HepG2 (cell line): ENCODE measurements at regions not wholly inside any gene's neighbourhood (a gene's known extent, or its start where the extent isn't known, plus 50 kb on each side); places are given as distances from the start of the nearest gene placed in this dataset.

ENCODE experiments used
- ATAC-seq: fragments of 200-7000 bp; cut with Tn5 transposase; 3 replicates; pipeline ENCODE4 v1.9.1; 2020; ENCODE audit warnings: mild to moderate bottlenecking, moderate library complexity
- BruUV-seq: library from RNA; stranded (reverse); fragments of 400-500 nt; replicated peaks from 2 replicates; lab custom pipeline; 2021; lab: Mats Ljungman, UMichigan
- CTCF ChIA-PET: fragments of 300-600 bp; formaldehyde crosslinking; extraction: SDS; loops from one replicate; lab custom pipeline; 2021; ENCODE audit warnings: low total read pairs, inconsistent platforms, low intra/inter-chr PET ratio; lab: Yijun Ruan, JAX
- POLR2A ChIA-PET: fragments of 350-600 bp; sonication (Branson Sonifier 250); formaldehyde crosslinking; loops from one replicate; lab custom pipeline; 2020; ENCODE audit warnings: antibody characterized with exemption, inconsistent platforms; lab: Yijun Ruan, JAX
- DNase-seq: peaks from one replicate; pipeline ENCODE4 v3.0.0-alpha.2; 2015; ENCODE audit warnings: low spot score
- FAIRE-seq: peaks from 3 replicates; lab custom pipeline; 2011; peaks lifted over from hg19 to GRCh38; lab: Jason Lieb, UNC
- H2AFZ ChIP-seq: one replicate; pipeline ENCODE4 v1.6.1; 2011; ENCODE audit warnings: low read length, inconsistent platforms
- H3K27ac ChIP-seq: fragments of 300-600 bp; 3 replicates; pipeline ENCODE4 v1.8.0; 2011; ENCODE audit warnings: mixed run types, mild to moderate bottlenecking, mixed read lengths, low read length, inconsistent platforms; ENCODE audit not compliant: insufficient read depth; ENCODE audit errors: extremely low read length
- H3K27me3 ChIP-seq, 2 experiments: fragments of 200-600 bp in 1 of 2; 2 replicates in 1 of 2; 3 replicates in 1 of 2; pipeline versions ENCODE4 v1.6.0 to v1.8.0; 2011; ENCODE audit warnings: low read length in 2 of 2, mild to moderate bottlenecking in 2 of 2, moderate library complexity in 2 of 2, inconsistent platforms in 1 of 2; ENCODE audit not compliant: insufficient read depth in 2 of 2, control insufficient read depth in 1 of 2
- H3K36me3 ChIP-seq, 2 experiments: fragments of 200-600 bp in 1 of 2; replicated peaks in 1 of 2; 2 replicates in 1 of 2; 3 replicates in 1 of 2; pipeline versions ENCODE4 v1.5.1 to v1.8.0; 2011; ENCODE audit warnings: low read length in 2 of 2, inconsistent platforms in 1 of 2; ENCODE audit not compliant: insufficient read depth in 2 of 2, control insufficient read depth in 1 of 2
- H3K4me1 ChIP-seq: 2 replicates; pipeline ENCODE4 v1.5.1; 2012; ENCODE audit warnings: low read length, inconsistent platforms; ENCODE audit not compliant: insufficient read depth
- H3K4me2 ChIP-seq: 2 replicates; pipeline ENCODE4 v1.6.0; 2011; ENCODE audit warnings: low read depth, low read length, inconsistent platforms
- H3K4me3 ChIP-seq, 3 experiments: fragments of 200-600 bp in 1 of 3; sonication (generic), shearing (Covaris generic) in 1 of 3; replicated peaks in 1 of 3; 2 replicates each; pipeline ENCODE4 v1.5.1; 2011 to 2016; ENCODE audit warnings: low read length in 3 of 3, inconsistent platforms in 2 of 3, low read depth in 2 of 3, mild to moderate bottlenecking in 2 of 3, control low read depth in 1 of 3, mixed read lengths in 1 of 3; ENCODE audit not compliant: insufficient read depth in 1 of 3
- H3K79me2 ChIP-seq: one replicate; pipeline ENCODE4 v1.6.1; 2011; ENCODE audit warnings: low read length, inconsistent platforms; ENCODE audit not compliant: insufficient read depth
- H3K9ac ChIP-seq: 2 replicates; pipeline ENCODE4 v1.6.0; 2011; ENCODE audit warnings: mild to moderate bottlenecking, low read depth, low read length, inconsistent platforms; ENCODE audit not compliant: insufficient read depth
- H3K9me3 ChIP-seq: 2 replicates; pipeline ENCODE4 v1.5.1; 2012; ENCODE audit warnings: mild to moderate bottlenecking, low read length
- H4K20me1 ChIP-seq: 2 replicates; pipeline ENCODE4 v1.6.0; 2011; ENCODE audit warnings: inconsistent platforms, mild to moderate bottlenecking, low read length, moderate library complexity; ENCODE audit not compliant: insufficient read depth
- AFF4 ChIP-seq: sonication (generic); formaldehyde crosslinking; IDR thresholded peaks from 2 replicates; pipeline ENCODE4 v1.4.0; 2020; ENCODE audit warnings: missing genetic modification reagents
- BORCS8-MEF2B ChIP-seq: sonication (generic); formaldehyde crosslinking; IDR thresholded peaks from 2 replicates; pipeline ENCODE4 v1.8.0; 2022; ENCODE audit warnings: mild to moderate bottlenecking, missing genetic modification reagents
- DMAP1 ChIP-seq: IDR thresholded peaks from 2 replicates; pipeline ENCODE4 v1.6.1; 2016
- PHB2 ChIP-seq: fragments of 450-650 bp; IDR thresholded peaks from 2 replicates; pipeline ENCODE4 v1.6.1; 2018; ENCODE audit not compliant: partially characterized antibody
- REL ChIP-seq: sonication (generic); formaldehyde crosslinking; conservative IDR thresholded peaks from 2 replicates; pipeline ENCODE4 v1.8.0; 2022; ENCODE audit warnings: mild to moderate bottlenecking, missing genetic modification reagents, moderate library complexity
- SAP130 ChIP-seq: IDR thresholded peaks from 2 replicates; pipeline ENCODE4 v1.6.1; 2016; ENCODE audit warnings: low read depth
- YY1 ChIP-seq: IDR thresholded peaks from 2 replicates; pipeline ENCODE4 v1.6.1; 2011; ENCODE audit warnings: low read length, low read depth, moderate library complexity, mild to moderate bottlenecking; ENCODE audit not compliant: insufficient read depth, insufficient replicate concordance
- ZNF225 ChIP-seq: sonication (generic); formaldehyde crosslinking; IDR thresholded peaks from 2 replicates; pipeline ENCODE4 v1.4.0; 2020; ENCODE audit warnings: mild to moderate bottlenecking, missing genetic modification reagents
- ZNF605 ChIP-seq: sonication (generic); formaldehyde crosslinking; IDR thresholded peaks from 2 replicates; pipeline ENCODE4 v1.8.0; 2022; ENCODE audit warnings: mild to moderate bottlenecking, missing genetic modification reagents
- ZSCAN20 ChIP-seq: sonication (generic); formaldehyde crosslinking; IDR thresholded peaks from 2 replicates; pipeline ENCODE4 v1.4.0; 2020; ENCODE audit warnings: missing genetic modification reagents, mild to moderate bottlenecking, borderline replicate concordance
- WGBS: methylation state at CpG from one replicate; pipeline ENCODE4 v1.1.6; 2017; ENCODE audit warnings: low lambda C conversion rate; 5-methylcytosine and 5-hydroxymethylcytosine counted together
- in situ Hi-C: cut with HindIII; loops from 2 replicates; pipeline ENCODE4 v1.10.0; 2017; ENCODE audit warnings: low pct_unique_long_range_greater_than_20kb; ENCODE audit not compliant: extremely low pct_ligation_motif_present
- intact Hi-C: fragments of 100-400 bp; cut with micrococcal nuclease; formaldehyde crosslinking; loops from one replicate; pipeline ENCODE4 v1.10.0; 2022; ENCODE audit not compliant: unreplicated experiment

GRCh38 chr18:56455874-56456273 lies 182.5 kb downstream of the TXNL1 start:
- intact Hi-C loops (no loop called here), in situ Hi-C loops (no loop called here)
- H3K4me1 ChIP-seq, result no peaks in the 10 kb centered on the region
- BruUV-seq, result no TSS peak
- no peak for TF ChIP-seq DMAP1
- no peak for TF ChIP-seq PHB2
- no peaks in the 10 kb centered on the region for H4K20me1 ChIP-seq
- ChIA-PET POLR2A (no interaction called here), CTCF (no interaction called here)
- no peaks in the 10 kb centered on the region for H3K79me2 ChIP-seq
- H3K36me3 ChIP-seq, result no peaks in the 10 kb centered on the region
- H3K27me3 ChIP-seq, result no peaks in the 10 kb centered on the region
- H3K9me3 ChIP-seq, result no peaks in the 10 kb centered on the region
- no peak overlapping the region for H2AFZ ChIP-seq
- no peak overlapping the region for H3K27ac ChIP-seq
- ATAC-seq (no peak), DNase-seq (no peak), FAIRE-seq (no peak)
- H3K4me3 ChIP-seq, result no peak overlapping the region
- H3K4me2 ChIP-seq, result no peak overlapping the region
- WGBS, result 2% methylated on average over 2 of the region's 2 CpGs
- H3K9ac ChIP-seq, result no peak overlapping the region

DNA sequence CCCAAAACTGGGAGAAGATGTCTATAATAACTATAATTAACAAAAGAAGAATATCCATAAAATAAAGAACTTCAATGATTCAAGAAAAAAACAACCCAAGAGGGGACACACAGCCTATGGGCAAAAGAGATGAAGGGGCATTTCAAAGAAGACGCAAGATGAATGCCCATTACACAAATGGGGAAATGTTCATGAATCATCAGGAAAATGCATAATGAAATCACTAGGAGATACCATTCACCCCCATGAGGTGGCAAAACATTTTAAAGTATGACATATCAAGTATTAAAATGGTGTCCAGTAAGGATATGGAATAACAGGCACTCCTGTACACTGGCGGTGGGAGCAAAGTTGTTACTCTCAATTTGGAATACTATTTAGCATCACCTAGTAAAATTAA lies 183.3 kb downstream of the TXNL1 start:
- Histone ChIP-seq H3K79me2 (no peaks in the 10 kb centered on the region), H3K9ac (no peak overlapping the region), H3K36me3 (no peaks in the 10 kb centered on the region), H3K27me3 (no peaks in the 10 kb centered on the region), H2AFZ (no peak overlapping the region), H3K4me3 (no peak overlapping the region), H4K20me1 (no peaks in the 10 kb centered on the region), H3K4me1 (no peaks in the 10 kb centered on the region), H3K4me2 (no peak overlapping the region), H3K9me3 (no peaks in the 10 kb centered on the region), H3K27ac (no peak overlapping the region)
- ATAC-seq (no peak), DNase-seq (no peak), FAIRE-seq (no peak)
- intact Hi-C loops (no loop called here), in situ Hi-C loops (no loop called here)
- BruUV-seq, result no TSS peak
- 30% methylated on average over 2 of the region's 2 CpGs for WGBS
- ChIA-PET POLR2A (no interaction called here), CTCF (no interaction called here)
- no peak for TF ChIP-seq ZSCAN20 (CRISPR knock-in tag)

DNA sequence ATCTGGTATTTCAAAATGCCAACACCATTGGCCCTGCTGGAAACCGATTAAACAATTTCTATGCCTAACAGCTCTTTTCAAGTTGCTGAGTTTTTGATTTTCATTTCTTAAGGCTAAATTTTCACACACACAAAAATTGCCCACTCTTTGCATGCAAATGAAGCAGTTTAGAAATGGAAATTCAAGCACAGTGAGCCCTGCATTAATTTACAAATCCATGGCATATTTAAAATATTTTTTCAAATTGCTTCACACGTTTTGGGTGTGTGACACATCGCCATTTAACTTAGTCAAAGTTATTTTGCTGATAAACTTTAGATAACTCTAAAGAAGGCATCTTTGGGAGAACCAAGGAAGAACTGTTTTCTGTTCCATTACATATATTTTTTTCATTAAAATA lies 184.8 kb downstream of the TXNL1 start:
- 1% methylated on average over 3 of the region's 3 CpGs for WGBS
- no peak for DNase-seq
- no peak for FAIRE-seq
- TF ChIP-seq SAP130 (CRISPR knock-in tag) (no peak), BORCS8-MEF2B (CRISPR knock-in tag) (no peak), ZNF225 (CRISPR knock-in tag) (no peak), REL (CRISPR knock-in tag) (no peak), AFF4 (CRISPR knock-in tag) (no peak), YY1 (no peak), ZNF605 (CRISPR knock-in tag) (no peak)

More for the DNA sequence above, 184.8 kb downstream of the TXNL1 start:
- no peaks in the 10 kb centered on the region for H3K9me3 ChIP-seq
- no peak overlapping the region for H3K4me3 ChIP-seq
- no peaks in the 10 kb centered on the region for H3K36me3 ChIP-seq
- no peak overlapping the region for H3K9ac ChIP-seq
- no peaks in the 10 kb centered on the region for H3K27me3 ChIP-seq
- H2AFZ ChIP-seq, result no peak overlapping the region
- no peaks in the 10 kb centered on the region for H3K4me1 ChIP-seq
- in situ Hi-C loops, result no loop called here
- ChIA-PET CTCF (no interaction called here), POLR2A (no interaction called here)
- intact Hi-C loops, result no loop called here
- BruUV-seq, result no TSS peak
- no peak overlapping the region for H3K27ac ChIP-seq
- no peaks in the 10 kb centered on the region for H3K79me2 ChIP-seq
- H4K20me1 ChIP-seq, result no peaks in the 10 kb centered on the region
- no peak for ATAC-seq
- no peak overlapping the region for H3K4me2 ChIP-seq
